Fibroblast of peridontal ligament (primary cell): ENCODE measurements at regions not wholly inside any gene's neighbourhood (a gene's known extent, or its start where the extent isn't known, plus 50 kb on each side); places are given as distances from the start of the nearest gene placed in this dataset.
A peak's percentile ranks its signal among the peaks of the same experiment; 100 is the strongest.

Experiments used
- DNase-seq: peaks from one replicate; pipeline ENCODE4 v3.0.0-alpha.2; 2010; ENCODE audit errors: extremely low read depth

DNA sequence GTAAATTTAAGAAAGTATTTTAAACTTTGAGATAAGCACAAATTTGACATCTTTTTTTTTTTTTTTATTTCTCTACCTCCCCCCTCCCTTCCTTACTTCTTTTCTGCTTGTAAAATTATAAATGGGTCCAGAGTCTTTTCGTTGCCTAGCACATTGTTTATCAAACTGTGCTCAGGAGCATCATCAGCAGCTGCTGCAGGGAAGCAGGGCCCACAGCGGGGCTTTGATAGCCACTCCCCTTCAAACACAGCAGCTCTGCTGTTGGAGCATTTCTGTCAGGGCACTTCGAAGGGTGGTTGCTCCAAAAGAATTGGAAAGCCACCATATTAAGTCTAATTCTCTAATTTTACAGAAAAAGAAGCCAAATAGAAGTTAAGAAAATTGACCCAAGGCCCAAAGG is 588.3 kb downstream of the SPRY1 start:
- no peak for DNase-seq

DNA sequence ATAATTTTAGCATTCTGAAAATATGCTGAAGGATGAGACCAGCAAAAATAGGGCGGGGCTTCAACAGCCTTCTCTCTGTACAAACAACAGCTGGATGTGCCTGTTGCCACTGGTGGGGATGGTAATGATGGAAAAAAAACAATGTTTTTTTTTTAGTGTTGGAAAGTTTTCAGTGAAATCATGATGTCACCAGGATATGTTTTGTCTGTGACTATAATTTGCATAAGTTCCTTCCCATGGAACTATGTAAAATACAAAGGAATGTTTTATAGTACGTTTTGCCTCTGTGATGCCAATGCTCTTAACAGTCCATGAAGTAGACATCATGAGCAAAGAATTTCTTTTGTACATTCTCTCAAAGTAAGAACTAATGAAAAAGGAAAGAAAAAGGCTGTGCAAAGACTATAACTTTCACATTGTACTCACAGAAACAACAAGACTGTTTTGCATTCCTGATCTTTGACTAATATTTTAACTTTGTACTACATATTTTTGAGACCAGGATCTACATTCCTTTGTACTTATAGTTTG is 589.7 kb downstream of the SPRY1 start:
- DNase-seq, result peak; percentile 87

DNA sequence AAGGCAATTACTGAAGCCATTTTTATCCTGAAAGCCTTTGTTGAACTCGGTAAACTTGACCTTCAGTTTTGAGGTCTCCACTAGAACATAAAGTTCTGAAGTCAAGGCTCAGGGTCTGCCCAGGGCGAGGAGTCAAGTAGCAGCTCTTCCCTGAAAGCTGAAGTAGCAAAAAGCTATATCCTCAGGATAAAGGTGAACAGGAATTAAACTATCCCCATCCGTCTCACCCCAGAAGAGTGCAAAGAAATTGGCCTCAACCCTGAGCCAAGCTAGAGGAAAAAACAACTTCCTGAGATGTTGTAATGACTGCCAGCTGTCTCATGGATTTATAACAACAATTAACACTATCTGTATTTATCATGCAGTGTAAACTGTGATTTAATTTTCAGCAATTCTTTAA is 590.8 kb downstream of the SPRY1 start:
- no peak for DNase-seq

DNA sequence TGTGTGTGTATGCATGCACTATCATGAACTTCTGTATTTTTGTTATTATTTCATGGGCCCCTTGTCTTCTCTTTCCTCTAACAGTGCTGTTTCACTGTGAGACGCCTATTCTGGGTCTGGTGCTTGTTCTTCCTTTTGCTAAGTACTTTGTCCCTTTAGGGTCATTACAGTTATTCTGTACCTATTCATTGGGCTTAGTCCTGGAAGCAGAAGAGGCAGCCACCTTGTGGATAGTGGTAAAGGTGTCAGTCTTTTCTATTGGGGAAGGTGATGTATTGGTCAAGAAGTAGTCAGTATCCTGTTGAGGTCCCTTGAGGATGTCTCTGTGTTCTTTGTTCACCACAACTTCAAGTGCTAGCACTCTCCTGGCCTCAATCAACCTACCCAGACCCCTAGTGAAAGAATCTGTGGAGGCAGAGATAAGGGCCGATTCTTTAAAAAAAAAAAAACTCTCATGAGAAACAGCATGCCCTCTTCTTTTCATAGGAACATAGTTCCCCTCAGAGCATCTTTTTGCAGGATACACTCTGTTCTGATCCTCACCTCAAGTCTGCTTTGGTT is 593.8 kb downstream of the SPRY1 start:
- DNase-seq, result no peak

DNA sequence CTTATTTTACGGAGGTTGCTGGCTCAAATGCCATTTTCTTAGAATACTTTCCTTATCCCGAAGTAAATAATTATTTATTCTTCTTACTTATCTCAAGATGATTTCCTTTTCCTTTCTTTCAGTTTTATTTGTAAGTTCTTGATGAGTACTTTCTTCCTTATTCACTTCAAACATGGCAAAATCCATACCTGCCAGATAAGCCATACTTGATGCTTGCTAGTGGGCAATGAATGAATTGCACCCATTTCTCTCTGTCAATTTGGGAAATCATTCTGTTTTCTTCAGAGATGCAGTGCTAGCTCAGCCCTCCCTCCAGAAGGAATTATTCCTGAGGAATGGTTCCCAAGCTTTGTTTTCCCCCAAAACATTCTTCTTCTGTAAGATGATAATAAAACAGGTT is 598.3 kb downstream of the SPRY1 start:
- no peak for DNase-seq

DNA sequence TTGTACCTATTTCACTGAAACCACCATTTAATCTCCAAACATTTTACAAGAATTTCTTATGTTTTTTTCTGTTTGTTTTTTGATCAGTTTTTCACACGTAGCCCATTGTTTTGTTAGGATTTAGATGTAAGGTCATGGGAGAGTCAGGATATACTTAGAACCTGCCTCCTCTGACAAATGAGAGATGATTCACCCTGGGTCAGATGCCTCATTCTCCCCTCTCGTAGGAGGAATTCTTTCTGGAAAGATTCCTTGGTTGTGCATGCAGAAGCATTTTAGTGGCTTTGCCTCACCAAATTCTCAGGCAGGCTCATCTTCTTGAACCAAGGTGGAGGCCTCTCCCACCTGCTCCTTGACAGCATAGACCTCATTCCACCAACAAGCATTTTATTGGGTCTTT is 599.3 kb downstream of the SPRY1 start:
- peak; percentile 67 for DNase-seq

DNA sequence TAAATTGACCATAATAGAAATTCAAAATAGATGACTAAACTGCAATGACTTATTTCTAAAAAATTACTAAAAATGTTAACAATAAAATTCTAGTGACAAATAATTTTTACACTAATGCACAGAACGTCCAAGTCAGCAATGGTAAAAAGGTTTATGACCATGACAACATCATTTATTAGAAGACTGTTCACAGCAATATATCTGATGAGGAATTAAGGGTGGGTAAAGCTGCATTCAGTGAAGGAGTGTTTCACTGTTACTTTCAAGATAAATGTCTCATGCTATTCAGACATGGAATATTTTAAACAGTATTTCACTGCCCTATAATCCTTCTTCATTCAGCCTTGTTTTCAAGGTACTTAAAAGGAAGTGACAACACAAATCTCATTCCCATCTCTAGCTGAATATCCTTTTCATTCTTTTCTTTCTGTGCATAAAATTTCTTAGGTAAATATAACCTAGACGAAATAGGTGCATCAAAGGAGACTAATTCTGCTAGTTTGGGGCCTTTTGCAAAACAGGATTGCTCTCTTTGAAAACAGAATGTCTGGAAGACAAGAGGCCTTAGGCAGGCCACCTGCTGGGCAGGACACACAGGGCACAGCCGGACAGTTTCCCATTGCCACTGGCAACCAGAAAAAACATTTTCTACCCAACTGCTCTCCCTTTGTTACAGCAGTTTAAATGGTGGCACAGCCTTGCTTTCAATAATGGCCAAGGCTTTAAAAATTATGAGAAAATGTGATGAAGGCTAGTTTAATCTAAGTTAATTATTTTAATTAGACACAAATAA is 600.3 kb downstream of the SPRY1 start:
- no peak for DNase-seq

DNA sequence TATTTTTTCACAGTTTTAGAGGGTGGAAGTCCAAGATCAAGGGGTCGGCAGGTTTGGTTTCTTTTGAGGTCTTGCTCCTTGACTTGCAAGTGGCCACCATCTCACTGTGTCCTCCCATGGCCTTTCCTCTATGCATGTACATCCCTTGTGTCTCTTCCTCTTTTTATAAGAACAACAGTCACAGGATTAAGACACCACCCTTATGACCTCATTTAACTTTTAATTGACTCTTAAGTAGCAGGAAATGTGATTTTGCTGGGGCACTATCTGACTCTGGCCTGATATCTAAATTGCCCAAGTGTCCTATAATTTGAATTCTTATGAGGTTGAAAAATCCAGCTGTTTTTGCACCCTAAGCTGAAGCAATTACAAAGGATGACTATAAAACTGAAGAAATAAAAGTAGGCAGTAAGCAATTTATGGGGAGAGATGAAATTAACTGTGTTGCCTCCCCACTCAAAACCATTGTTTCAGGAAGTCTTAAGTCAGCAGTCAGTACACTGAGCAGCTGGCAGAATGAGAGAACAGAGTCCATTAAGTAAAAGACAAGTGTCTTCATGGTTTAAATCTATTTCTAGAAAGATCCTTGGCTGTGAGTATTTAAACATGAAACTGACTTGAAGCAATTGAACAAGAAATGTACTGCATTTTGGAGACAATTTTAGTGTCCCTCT is 601.3 kb downstream of the SPRY1 start:
- DNase-seq, result no peak

DNA sequence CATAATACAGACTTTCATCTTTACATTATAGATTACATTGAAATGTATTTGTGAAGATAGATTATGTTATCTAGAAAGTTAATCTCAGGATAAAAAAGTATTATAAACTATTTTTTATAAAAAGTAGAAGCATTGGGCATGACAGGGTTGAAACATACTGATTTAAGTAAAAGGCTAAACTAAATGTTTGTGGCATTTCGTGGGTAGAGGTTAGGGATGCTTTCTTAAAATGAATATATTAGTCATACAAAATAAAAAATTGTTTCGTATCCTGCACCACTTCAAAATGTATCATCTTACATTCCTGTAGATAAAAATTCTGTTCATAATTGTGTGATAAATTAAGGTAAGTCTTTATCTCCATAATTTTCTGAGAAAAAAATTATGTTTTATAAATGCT is 603.6 kb downstream of the SPRY1 start:
- DNase-seq, result no peak

DNA sequence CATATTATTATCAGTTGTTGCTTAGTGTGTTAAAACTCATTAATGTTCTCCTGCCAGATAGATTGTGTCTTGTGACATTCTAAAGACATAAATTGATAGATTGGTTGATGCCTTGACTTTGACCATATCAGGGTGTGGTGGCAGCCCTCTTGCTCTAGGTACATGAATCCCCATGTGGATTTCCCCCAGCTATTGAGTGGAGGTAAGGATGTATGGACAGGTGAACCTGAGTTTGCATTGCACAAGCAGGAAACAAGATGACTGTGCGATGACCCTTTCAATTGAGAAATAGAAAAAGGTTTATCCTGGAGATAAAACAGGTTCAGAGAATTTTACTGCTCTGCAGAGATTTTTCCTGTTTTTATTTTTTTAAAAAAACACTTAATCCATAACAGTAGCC is 619.2 kb downstream of the SPRY1 start:
- no peak for DNase-seq

DNA sequence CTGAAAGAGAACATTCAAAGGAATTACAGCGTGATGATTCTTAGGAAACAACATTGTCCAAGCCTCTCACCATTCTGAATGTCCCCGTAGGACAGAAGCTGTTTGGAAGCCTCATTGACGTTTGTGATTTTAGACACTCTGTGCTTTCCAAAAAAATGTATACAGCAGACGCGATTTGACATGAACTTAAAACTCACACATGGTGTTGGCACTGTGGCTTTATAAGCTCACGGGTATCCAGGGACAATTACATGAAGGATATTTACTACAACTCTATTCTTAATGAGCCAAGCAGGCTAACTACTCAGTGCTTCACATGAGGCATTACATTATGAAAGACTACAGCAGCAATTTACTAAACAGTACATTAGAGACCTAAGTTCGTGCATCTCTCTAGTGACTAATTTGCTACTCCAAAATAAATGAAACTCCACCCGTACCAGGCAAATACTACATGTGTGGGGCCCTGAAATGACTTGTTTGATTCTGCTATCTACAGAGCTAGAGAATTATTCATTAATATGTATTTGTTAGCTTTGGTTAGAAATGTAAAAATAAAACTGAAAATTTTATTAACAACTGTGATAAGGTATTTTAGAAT is 620.7 kb downstream of the SPRY1 start:
- DNase-seq, result no peak

DNA sequence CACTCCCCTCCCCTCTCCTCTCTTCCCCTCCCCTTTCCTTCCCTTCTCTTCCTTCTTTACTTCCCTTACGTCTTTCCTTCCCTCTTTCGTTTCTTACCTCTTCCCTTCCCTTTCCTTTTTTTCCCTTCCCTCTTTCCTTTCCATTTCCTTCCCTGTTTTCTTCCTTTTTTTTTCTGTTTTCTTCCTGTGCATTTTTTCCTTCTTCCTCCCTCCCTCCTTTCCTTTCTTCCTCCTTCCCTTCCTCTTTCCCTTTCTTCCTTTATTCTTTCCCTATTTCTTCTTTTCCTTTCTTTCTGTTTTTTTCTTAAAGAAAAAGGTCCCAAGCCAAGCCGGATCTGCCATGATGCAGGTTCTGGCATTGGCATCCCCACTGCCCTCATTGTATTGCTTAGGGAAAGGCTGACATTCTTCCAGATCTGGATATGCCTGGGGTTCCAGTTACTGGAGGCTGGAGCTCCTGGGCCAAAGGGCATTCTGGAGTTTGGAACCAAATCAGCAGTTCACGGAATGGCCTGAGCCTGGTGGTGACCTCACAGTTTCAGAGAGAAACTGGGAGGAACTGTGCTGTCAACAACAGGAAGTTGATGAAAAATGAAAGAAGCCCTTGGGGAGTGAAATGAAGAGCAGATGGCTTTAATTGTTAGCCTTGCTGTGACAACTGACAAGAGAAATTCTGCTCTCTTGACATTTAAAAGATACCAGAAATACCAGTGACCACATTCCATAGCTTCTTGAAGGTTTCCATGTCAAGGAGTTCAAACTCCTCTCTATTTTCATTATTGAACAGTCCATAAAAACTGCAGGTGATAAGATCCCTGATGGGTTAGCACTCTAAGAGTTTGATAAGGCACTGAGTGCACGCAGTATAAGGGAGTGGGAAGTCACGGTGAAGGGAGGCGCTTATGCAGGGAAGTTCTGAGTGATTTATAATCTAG is 622.1 kb downstream of the SPRY1 start:
- DNase-seq, result peak; percentile 53

DNA sequence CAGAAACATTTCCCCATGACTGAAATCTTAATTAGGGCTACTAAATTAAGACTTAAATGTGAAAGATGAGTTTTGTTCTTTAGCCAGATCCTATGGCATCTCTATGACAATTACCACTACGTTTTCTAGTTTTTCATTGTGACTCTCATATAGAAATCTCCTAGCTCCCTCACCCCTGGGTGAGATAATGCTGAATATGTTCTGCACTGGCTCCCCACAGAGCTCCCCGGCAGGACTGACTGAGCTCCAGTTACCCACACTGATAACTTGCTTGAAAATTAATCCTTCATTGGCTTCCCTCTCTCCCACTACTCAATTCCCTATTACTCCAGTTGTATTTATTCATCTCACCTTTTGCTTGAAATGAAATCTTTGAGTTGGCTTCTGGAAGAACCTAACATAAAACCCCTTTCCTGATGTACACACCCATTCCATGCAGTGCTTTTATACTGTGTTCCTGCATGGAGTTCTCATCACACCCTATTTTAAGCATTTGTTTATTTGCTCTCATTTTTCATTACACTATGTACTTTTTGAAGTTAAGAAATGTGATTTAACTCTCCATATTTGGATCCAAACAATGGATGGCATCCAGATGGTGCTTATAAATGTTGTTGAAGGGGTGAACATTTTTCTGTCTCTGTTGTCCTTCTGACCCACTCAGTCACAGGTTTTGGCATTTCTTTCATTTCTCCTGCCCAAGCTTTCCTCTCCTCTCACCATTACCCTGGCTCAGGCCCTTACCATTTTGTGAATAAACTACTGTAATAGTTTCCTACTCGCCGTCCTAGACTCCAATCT is 623.4 kb downstream of the SPRY1 start:
- peak; percentile 21 for DNase-seq

DNA sequence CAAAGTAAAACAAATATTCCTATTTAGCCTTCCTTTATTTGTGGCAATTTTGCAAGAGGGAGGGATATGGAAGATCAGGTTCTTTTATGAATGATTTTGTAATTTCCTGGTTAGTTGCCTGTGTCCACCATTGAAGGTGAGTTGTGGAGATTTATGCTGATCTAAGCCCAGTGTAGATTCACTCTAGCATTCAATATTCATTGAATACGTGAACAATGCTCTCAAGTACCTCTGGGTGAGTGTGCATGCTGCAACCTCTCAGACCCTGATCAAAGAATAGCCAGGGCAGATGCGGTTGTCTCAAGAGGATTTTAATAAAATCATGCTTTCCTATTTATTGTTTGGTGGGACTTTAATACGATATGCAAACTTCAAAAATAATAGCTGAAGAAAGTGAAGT is 628.4 kb downstream of the SPRY1 start:
- no peak for DNase-seq

DNA sequence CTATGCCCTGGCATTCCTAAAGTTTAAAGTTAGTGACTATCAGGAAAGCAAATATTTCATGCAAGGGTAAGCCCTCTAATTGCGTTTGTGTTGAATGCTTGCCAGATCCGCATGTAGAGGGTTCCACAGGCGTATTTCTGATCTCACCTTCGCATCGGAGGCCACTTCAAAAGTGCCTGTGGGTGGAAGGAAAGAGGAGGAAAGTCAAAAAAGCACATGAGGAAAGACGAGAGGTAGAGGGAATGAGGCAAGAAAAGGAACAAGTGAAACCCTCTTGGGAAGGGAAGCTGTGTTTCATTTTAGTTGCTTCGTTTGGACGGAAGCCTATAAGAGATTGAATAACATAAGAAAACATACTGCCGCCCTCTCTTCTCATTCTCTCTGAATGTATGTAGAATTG is 628.8 kb downstream of the SPRY1 start:
- peak; percentile 78 for DNase-seq

DNA sequence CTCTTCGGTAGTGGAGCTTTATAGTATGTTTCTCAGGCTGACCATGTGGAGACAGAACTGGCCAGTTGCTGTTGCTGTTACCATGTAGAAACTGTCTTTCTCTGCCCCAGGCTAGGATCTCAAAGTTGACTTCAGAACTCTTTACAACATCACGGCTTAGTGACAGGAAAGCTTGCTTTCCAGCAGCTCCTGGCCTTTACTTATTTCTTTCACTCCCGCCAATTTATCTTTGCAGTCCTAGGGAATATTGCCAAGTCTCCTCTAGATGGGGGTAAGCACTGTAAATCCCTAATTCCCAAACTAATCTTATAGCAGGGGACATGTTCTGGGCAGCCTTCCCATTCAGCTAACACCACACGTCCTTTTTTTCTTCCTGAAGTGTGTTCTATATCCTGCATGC is 631.6 kb downstream of the SPRY1 start:
- DNase-seq, result no peak

DNA sequence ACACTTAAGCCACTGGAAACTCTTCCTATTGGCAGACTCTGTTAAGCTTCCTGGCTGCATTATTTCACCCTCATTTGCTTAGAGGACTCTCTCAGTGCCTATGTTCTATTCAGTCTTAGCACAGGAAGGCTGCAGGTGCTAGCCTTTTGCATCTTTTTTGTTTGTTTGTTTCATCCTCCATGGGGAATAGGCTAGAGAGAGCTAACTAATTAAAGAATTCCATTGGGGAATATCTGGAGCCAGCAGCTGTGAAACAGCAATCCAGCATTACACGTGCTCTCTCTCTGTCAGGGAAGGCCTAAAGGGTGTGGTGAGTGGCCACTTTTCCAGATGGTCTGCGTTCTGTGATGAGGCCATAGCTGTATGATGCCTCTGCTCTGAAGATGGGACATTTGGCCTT is 633.6 kb downstream of the SPRY1 start:
- DNase-seq, result peak; percentile 35

DNA sequence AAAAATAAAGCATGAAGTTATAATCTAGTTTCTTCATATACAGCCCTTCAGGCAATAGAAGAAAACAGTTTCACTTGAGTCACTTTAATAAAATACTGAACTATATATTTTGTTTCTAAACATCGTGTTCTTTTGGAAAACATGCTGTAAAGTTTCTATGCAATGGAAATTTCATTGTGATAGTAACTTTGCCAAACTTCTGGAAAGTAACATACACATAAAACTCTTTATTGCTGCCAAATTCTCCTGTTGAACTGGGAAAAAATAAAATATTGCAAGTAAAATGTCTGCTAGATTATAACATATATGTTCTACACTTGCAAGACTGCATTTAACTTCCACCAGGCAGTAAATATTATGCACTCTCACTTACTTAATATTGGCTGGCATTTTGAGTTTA is 635.4 kb downstream of the SPRY1 start:
- DNase-seq, result no peak

DNA sequence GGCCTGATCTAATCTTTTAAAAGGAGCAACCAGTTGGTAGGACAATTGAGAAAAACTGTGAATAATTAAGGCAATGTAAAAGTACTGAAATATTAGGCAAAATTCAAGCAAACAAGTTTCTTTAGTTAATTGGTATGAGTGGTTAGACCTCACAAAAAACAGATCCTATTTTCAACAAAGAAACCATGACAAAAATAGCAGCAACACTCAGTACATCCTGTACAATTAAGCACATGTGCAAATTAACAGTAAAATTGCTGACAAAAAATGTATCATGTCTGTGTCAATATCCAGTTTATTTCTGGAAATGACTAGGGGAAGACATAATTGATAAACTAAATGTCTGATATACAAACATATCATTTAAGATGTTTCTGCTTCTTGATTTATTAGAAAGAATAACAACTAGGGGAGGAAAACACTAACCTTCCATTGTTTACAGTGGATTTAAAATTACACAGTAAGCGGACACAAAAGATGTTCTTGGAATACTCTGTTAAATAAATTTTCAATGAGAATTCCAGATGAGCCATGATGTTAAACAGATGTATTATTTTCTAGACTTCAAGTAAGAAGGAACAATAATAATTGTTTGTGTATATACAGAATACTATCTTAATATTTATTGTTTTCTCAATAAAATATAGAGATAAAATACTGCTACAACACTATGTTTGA is 638.9 kb downstream of the SPRY1 start:
- no peak for DNase-seq

DNA sequence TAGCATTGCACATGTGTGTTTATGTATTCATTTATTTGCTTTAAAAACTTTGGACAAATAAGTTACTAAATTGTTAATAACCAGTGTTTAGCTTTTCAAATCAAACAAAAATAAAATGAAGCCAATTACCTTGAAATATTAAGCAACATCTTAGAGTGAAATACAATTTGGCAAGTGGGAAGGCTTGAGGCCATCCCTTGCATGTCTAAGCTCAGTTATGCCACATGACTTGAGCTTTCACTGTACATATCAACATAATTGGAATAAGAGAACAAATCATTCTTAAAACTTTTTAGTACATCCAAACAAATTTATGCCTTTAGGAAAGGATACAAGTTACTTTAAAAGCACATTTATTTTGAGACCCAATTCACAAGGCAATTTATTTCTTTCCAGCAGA is 640.6 kb downstream of the SPRY1 start:
- peak; percentile 22 for DNase-seq
